Heart right ventricle (tissue), 16 donors: ENCODE measurements at regions not wholly inside any gene's neighbourhood (a gene's known extent, or its start where the extent isn't known, plus 50 kb on each side); places are given as distances from the start of the nearest gene placed in this dataset.

Source experiments
- ATAC-seq, 8 donors: fragments of 200-7000 bp; cut with Tn5 transposase; one replicate each; pipeline ENCODE4 v1.9.1; 2020; ENCODE audit warnings: mild to moderate bottlenecking in 8 of 8, moderate library complexity in 8 of 8, moderate number of reproducible peaks in 1 of 8
- DNase-seq, 2 donors: peaks; one replicate each; pipeline ENCODE4 v3.0.0-alpha.2; 2020
- H3K27ac ChIP-seq, 10 donors: fragments of 200-600 bp; sonication (generic) in 2 of 10; one replicate each; pipeline versions ENCODE4 v1.5.0 to v1.8.0; 2020 to 2022; ENCODE audit warnings: mild to moderate bottlenecking in 3 of 10
- H3K27me3 ChIP-seq, 7 donors: fragments of 200-600 bp; one replicate each; pipeline ENCODE4 v1.8.0; 2021 to 2022; ENCODE audit warnings: mild to moderate bottlenecking in 2 of 7
- H3K36me3 ChIP-seq, 9 donors: fragments of 200-600 bp; sonication (generic) in 1 of 9; one replicate each; pipeline versions ENCODE4 v1.5.0 to v1.8.0; 2020 to 2022; ENCODE audit warnings: mild to moderate bottlenecking in 2 of 9
- H3K4me1 ChIP-seq, 9 donors: fragments of 200-600 bp; sonication (generic) in 1 of 9; one replicate each; pipeline versions ENCODE4 v1.5.0 to v1.8.0; 2020 to 2022; ENCODE audit warnings: mild to moderate bottlenecking in 4 of 9
- H3K4me3 ChIP-seq, 10 donors: fragments of 200-600 bp; sonication (generic) in 2 of 10; one replicate each; pipeline versions ENCODE4 v1.5.0 to v1.8.0; 2020 to 2022; ENCODE audit warnings: mild to moderate bottlenecking in 7 of 10, moderate library complexity in 2 of 10
- H3K9me3 ChIP-seq, 11 donors: fragments of 200-600 bp in 10 of 11; sonication (generic) in 2 of 11; one replicate each; pipeline versions ENCODE4 v1.5.0 to v1.8.0; 2013 to 2022; ENCODE audit warnings: mild to moderate bottlenecking in 2 of 11, control low read depth in 1 of 11, moderate library complexity in 1 of 11
- CTCF ChIP-seq, 9 donors: fragments of 200-600 bp; sonication (generic) in 2 of 9; IDR thresholded peaks; one replicate each; pipeline versions ENCODE4 v1.5.0 to v1.8.0; 2021 to 2022; ENCODE audit warnings: antibody characterized with exemption in 9 of 9, mild to moderate bottlenecking in 5 of 9, moderate library complexity in 1 of 9
- WGBS, 2 donors: extraction: QIAGEN DNeasy Blood & Tissue Kit; methylation state at CpG; one replicate each; pipeline ENCODE4 v1.1.7; 2013; ENCODE audit warnings: inconsistent platforms in 1 of 2; 5-methylcytosine and 5-hydroxymethylcytosine counted together
- intact Hi-C, 10 donors: fragments of 100-400 bp; cut with DNase I; formaldehyde crosslinking; loops; one replicate each; pipeline versions ENCODE4 v1.11.1 to v1.14.2; 2022
- donor health status: Arrhythmogenic right ventricular cardiomyopathy.
- donor health status: ischemic (EF 13 %, LVEDD 7.1; RV severe dilation, severe dysfunction).
- donor health status: healthy with polysubstance abuse.
- donor health status: DM: no; HTN: yes; CAD: no.
- donor health status: DM: no; HTN: no; CAD: no.
- donor health status: ischemic (EF 25% LVEDD 6.9; RV normal size, moderate dysfunction).
- donor health status: ischemic (EF 25% LVEDD 5.7; RV mildly dilated, moderate dysfunction).
- donor health status: healthy.
- donor health status: DM: yes; HTN: yes; CAD: no.
- donor health status: Ischemic cardiomyopathy.
- donor health status: ischemic (EF 35%, LVEDD 5.7; RV mildly dilated, moderate dysfunction).
- donor health status: nonischemic (EF 11% LVEDD 7.7; RV severe dilation, severe dysfunction).
- donor health status: DM: yes; HTN: yes; CAD: no.
- donor health status: PGD.
- donor health status: ischemic (EF 29% LVEDD 5.4; RV normal size, mild dysfunction).
- donor health status: nonischemic (EF 23%, LVEDD 6.1; RV moderate dilation, normal function).

GRCh38 chr6:22078802-22079545, 217.9 kb downstream of the PRL start:
- no peaks in the 10 kb centered on the region for H3K27me3 ChIP-seq
- no peak for ATAC-seq
- H3K27ac ChIP-seq = no peak overlapping the region
- TF ChIP-seq CTCF (IDR thresholded peaks at IDR 0.05) = no peak
- H3K9me3 ChIP-seq = no peaks in the 10 kb centered on the region
- 86 to 89% methylated on average over 8 of the region's 8 CpGs for WGBS, 2 donors
- intact Hi-C loops = no loop called here
- peaks cover 0 to 3% (median 0%) of the 10 kb centered on the region in 9 donors for H3K4me1 ChIP-seq
- no peak for DNase-seq
- H3K36me3 ChIP-seq = no peaks in the 10 kb centered on the region
- no peak overlapping the region for H3K4me3 ChIP-seq

GRCh38 chr6:22079783-22080182, 217.1 kb downstream of the PRL start:
- Histone ChIP-seq H3K9me3 (peaks cover 0 to 1% (median 0%) of the 10 kb centered on the region in 11 donors), H3K27ac (no peak overlapping the region), H3K4me3 (no peak overlapping the region), H3K4me1 (no peaks in the 10 kb centered on the region), H3K27me3 (no peaks in the 10 kb centered on the region), H3K36me3 (no peaks in the 10 kb centered on the region)
- 75 to 80% methylated on average over 5 of the region's 5 CpGs for WGBS, 2 donors
- DNase-seq = no peak
- no peak for TF ChIP-seq CTCF (IDR thresholded peaks at IDR 0.05)
- peak in 3 of 8 donors; percentile 49 to 67 (median 51) for ATAC-seq
- intact Hi-C loops = no loop called here

DNA sequence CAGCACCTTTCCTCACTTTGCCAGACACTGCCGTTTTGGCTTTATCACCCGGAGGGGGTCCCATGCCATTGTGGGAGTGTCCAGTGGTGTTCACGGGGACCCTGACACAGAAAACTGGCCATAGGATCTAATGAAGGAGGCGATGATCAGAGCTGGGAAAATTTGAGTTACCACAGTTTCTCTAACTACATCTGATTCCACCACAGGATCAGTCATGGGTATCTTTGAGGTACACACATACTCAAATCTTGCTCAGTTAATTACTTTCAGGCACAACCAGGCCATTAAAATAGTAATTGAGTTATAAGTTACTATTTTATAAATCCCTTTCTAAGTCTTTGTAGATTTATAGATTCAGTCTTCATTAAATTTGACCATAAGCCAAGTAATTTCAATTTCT, 215.1 kb downstream of the PRL start:
- Histone ChIP-seq H3K27me3 (no peaks in the 10 kb centered on the region), H3K9me3 (peaks cover 0 to 9% (median 0%) of the 10 kb centered on the region in 11 donors), H3K36me3 (no peaks in the 10 kb centered on the region), H3K4me3 (no peak overlapping the region), H3K27ac (no peak overlapping the region), H3K4me1 (no peaks in the 10 kb centered on the region)
- no peak for ATAC-seq
- 92 to 95% methylated on average over 4 of the region's 4 CpGs for WGBS, 2 donors
- TF ChIP-seq CTCF (IDR thresholded peaks at IDR 0.05) = no peak
- DNase-seq = no peak
- intact Hi-C loops = no loop called here

DNA sequence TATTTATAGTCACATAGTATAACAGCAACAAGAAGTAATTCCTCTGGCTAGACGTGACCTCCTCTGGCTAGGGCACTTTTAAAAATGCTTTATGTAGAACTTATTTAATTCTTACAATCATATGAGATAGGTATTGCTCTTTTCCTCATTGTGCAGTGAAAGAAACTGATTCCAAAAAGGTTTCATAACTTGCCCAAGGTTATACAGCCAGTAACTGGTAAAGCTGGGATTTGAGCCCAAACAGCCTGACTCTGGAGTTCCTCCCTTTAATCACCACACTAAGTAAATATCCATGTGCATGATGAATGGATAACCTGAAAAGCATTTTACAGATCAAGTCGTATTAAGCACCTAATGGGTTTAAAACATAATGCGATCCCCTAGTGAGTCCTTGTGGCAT, 214.6 kb downstream of the PRL start:
- intact Hi-C loops = no loop called here
- TF ChIP-seq CTCF (IDR thresholded peaks at IDR 0.05) = no peak
- no peak for ATAC-seq
- H3K4me1 ChIP-seq = no peaks in the 10 kb centered on the region
- WGBS, 2 donors = 70 to 75% methylated on average over 3 of the region's 3 CpGs
- H3K27me3 ChIP-seq = no peaks in the 10 kb centered on the region
- no peak overlapping the region for H3K4me3 ChIP-seq
- H3K27ac ChIP-seq = no peak overlapping the region
- DNase-seq = no peak
- peaks cover 0 to 9% (median 0%) of the 10 kb centered on the region in 11 donors for H3K9me3 ChIP-seq
- H3K36me3 ChIP-seq = no peaks in the 10 kb centered on the region
